Neural cell (in vitro differentiated cells): ENCODE measurements at regions not wholly inside any gene's neighbourhood (a gene's known extent, or its start where the extent isn't known, plus 50 kb on each side); places are given as distances from the start of the nearest gene placed in this dataset.

ENCODE experiments used
- CTCF ChIP-seq: fragments of 450-650 bp; IDR thresholded peaks from 2 replicates; pipeline ENCODE4 v1.5.1; 2014; ENCODE audit warnings: antibody characterized with exemption, mild to moderate bottlenecking, moderate library complexity; ENCODE audit not compliant: poor library complexity, severe bottlenecking
- EP300 ChIP-seq: fragments of 450-650 bp; conservative IDR thresholded peaks from 2 replicates; pipeline ENCODE4 v1.6.1; 2014; ENCODE audit warnings: antibody characterized with exemption, mild to moderate bottlenecking, moderate library complexity; ENCODE audit not compliant: poor library complexity, severe bottlenecking
- EZH2 ChIP-seq: fragments of 200-600, 300-800 bp; shearing (Covaris generic), sonication (generic); IDR thresholded peaks from 2 replicates; pipeline ENCODE4 v1.6.1; 2014; ENCODE audit warnings: antibody characterized with exemption, low read length, borderline replicate concordance, mild to moderate bottlenecking; ENCODE audit not compliant: insufficient read depth, poor library complexity, severe bottlenecking

- TF ChIP-seq EZH2 = no peak
- no peak for TF ChIP-seq CTCF
- no peak for TF ChIP-seq EP300
These were observed 729.3 kb upstream of the KIF2B start for GRCh38 chr17:53093391-53093790.
